ENCODE measurements at regions not wholly inside any gene's neighbourhood (a gene's known extent, or its start where the extent isn't known, plus 50 kb on each side); places are given as distances from the start of the nearest gene placed in this dataset.
A peak's percentile ranks its signal among the peaks of the same experiment; 100 is the strongest.

DNA sequence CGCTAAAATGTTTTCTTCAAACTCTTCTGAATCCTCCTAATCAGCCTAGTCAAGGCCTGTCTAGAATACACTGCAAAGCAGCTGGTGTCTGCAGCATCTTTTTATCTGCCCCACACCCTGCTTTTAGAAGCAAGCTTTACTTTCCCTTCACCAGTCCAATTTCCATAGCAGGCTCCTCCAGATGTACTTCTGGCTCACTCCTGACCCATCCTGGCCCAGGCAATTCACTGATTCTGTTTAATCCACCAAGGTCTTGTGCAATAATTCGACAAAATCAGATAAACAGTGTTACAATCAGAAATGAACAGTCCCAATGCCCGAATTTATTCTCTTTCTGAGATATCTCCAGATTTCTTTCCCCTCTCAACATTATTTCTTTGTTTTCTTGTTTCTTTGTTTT is 415.2 kb upstream of the SGCG start (continued):
- TF ChIP-seq, protein P1, sequence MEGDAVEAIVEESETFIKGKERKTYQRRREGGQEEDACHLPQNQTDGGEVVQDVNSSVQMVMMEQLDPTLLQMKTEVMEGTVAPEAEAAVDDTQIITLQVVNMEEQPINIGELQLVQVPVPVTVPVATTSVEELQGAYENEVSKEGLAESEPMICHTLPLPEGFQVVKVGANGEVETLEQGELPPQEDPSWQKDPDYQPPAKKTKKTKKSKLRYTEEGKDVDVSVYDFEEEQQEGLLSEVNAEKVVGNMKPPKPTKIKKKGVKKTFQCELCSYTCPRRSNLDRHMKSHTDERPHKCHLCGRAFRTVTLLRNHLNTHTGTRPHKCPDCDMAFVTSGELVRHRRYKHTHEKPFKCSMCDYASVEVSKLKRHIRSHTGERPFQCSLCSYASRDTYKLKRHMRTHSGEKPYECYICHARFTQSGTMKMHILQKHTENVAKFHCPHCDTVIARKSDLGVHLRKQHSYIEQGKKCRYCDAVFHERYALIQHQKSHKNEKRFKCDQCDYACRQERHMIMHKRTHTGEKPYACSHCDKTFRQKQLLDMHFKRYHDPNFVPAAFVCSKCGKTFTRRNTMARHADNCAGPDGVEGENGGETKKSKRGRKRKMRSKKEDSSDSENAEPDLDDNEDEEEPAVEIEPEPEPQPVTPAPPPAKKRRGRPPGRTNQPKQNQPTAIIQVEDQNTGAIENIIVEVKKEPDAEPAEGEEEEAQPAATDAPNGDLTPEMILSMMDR (conservative IDR thresholded peaks at IDR 0.05; ENCODE audit: low read depth in 2 of 2): no peak
- TF ChIP-seq STAT1 (IDR thresholded peaks at IDR 0.05; ENCODE audit: unreplicated experiment) (no peak), CREB1 (CRISPR knock-in tag; IDR thresholded peaks at IDR 0.05; ENCODE audit: low read depth) (no peak)

DNA sequence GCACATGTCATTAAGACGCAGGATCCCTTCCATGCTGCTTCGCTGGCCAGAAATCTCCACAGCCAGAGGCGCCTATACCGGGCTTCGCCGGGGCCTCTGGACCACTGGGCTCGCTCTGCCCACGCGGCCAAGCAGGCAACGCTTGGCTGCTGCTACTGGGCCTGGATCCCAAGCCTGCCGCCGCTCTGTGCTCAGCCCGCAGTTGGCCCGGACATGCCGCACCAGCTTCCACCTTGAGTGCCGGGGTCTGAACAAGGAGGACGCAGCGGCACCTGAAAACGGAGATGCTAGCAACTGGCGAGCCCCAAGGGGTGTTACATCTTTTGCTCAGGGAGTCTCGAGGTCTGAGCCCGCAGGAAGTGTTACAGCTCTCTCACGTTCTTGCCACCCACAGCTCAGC is 409.9 kb upstream of the SGCG start:
- no peak for DNase-seq (ENCODE audit: low spot score)
- no peaks in the 10 kb centered on the region for H3K79me2 ChIP-seq (replicated peaks; ENCODE audit: insufficient read depth)
- TF ChIP-seq STAT1 (IDR thresholded peaks at IDR 0.05; ENCODE audit: unreplicated experiment): no peak
- TF ChIP-seq JUNB (IDR thresholded peaks at IDR 0.05; ENCODE audit: unreplicated experiment): no peak
- no peak for TF ChIP-seq CREB1 (CRISPR knock-in tag; IDR thresholded peaks at IDR 0.05; ENCODE audit: low read depth)
- TF ChIP-seq, protein P1 (conservative IDR thresholded peaks at IDR 0.05; ENCODE audit: low read depth in 2 of 2): no peak
- TF ChIP-seq EZH2 (IDR thresholded peaks at IDR 0.05; ENCODE audit: low read depth, unreplicated experiment): no peak
- TF ChIP-seq, protein P2, sequence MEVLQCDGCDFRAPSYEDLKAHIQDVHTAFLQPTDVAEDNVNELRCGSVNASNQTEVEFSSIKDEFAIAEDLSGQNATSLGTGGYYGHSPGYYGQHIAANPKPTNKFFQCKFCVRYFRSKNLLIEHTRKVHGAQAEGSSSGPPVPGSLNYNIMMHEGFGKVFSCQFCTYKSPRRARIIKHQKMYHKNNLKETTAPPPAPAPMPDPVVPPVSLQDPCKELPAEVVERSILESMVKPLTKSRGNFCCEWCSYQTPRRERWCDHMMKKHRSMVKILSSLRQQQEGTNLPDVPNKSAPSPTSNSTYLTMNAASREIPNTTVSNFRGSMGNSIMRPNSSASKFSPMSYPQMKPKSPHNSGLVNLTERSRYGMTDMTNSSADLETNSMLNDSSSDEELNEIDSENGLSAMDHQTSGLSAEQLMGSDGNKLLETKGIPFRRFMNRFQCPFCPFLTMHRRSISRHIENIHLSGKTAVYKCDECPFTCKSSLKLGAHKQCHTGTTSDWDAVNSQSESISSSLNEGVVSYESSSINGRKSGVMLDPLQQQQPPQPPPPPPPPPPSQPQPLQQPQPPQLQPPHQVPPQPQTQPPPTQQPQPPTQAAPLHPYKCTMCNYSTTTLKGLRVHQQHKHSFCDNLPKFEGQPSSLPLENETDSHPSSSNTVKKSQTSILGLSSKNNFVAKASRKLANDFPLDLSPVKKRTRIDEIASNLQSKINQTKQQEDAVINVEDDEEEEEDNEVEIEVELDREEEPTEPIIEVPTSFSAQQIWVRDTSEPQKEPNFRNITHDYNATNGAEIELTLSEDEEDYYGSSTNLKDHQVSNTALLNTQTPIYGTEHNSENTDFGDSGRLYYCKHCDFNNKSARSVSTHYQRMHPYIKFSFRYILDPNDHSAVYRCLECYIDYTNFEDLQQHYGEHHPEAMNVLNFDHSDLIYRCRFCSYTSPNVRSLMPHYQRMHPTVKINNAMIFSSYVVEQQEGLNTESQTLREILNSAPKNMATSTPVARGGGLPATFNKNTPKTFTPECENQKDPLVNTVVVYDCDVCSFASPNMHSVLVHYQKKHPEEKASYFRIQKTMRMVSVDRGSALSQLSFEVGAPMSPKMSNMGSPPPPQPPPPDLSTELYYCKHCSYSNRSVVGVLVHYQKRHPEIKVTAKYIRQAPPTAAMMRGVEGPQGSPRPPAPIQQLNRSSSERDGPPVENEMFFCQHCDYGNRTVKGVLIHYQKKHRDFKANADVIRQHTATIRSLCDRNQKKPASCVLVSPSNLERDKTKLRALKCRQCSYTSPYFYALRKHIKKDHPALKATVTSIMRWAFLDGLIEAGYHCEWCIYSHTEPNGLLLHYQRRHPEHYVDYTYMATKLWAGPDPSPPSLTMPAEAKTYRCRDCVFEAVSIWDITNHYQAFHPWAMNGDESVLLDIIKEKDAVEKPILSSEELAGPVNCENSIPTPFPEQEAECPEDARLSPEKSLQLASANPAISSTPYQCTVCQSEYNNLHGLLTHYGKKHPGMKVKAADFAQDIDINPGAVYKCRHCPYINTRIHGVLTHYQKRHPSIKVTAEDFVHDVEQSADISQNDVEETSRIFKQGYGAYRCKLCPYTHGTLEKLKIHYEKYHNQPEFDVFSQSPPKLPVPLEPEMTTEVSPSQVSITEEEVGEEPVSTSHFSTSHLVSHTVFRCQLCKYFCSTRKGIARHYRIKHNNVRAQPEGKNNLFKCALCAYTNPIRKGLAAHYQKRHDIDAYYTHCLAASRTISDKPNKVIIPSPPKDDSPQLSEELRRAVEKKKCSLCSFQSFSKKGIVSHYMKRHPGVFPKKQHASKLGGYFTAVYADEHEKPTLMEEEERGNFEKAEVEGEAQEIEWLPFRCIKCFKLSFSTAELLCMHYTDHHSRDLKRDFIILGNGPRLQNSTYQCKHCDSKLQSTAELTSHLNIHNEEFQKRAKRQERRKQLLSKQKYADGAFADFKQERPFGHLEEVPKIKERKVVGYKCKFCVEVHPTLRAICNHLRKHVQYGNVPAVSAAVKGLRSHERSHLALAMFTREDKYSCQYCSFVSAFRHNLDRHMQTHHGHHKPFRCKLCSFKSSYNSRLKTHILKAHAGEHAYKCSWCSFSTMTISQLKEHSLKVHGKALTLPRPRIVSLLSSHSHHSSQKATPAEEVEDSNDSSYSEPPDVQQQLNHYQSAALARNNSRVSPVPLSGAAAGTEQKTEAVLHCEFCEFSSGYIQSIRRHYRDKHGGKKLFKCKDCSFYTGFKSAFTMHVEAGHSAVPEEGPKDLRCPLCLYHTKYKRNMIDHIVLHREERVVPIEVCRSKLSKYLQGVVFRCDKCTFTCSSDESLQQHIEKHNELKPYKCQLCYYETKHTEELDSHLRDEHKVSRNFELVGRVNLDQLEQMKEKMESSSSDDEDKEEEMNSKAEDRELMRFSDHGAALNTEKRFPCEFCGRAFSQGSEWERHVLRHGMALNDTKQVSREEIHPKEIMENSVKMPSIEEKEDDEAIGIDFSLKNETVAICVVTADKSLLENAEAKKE (CRISPR knock-in tag; IDR thresholded peaks at IDR 0.05): no peak
- TF ChIP-seq, protein P3, sequence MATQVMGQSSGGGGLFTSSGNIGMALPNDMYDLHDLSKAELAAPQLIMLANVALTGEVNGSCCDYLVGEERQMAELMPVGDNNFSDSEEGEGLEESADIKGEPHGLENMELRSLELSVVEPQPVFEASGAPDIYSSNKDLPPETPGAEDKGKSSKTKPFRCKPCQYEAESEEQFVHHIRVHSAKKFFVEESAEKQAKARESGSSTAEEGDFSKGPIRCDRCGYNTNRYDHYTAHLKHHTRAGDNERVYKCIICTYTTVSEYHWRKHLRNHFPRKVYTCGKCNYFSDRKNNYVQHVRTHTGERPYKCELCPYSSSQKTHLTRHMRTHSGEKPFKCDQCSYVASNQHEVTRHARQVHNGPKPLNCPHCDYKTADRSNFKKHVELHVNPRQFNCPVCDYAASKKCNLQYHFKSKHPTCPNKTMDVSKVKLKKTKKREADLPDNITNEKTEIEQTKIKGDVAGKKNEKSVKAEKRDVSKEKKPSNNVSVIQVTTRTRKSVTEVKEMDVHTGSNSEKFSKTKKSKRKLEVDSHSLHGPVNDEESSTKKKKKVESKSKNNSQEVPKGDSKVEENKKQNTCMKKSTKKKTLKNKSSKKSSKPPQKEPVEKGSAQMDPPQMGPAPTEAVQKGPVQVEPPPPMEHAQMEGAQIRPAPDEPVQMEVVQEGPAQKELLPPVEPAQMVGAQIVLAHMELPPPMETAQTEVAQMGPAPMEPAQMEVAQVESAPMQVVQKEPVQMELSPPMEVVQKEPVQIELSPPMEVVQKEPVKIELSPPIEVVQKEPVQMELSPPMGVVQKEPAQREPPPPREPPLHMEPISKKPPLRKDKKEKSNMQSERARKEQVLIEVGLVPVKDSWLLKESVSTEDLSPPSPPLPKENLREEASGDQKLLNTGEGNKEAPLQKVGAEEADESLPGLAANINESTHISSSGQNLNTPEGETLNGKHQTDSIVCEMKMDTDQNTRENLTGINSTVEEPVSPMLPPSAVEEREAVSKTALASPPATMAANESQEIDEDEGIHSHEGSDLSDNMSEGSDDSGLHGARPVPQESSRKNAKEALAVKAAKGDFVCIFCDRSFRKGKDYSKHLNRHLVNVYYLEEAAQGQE (IDR thresholded peaks at IDR 0.05; ENCODE audit: unreplicated experiment): no peak
- TF ChIP-seq NANOG (IDR thresholded peaks at IDR 0.05; ENCODE audit: borderline replicate concordance): no peak
- no peak for TF ChIP-seq ZNF331 (CRISPR knock-in tag; IDR thresholded peaks at IDR 0.05; ENCODE audit: low read depth)
- no peak for TF ChIP-seq EZH2phosphoT487 (IDR thresholded peaks at IDR 0.05; ENCODE audit: unreplicated experiment)
- no peak for TF ChIP-seq ZNF114 (CRISPR knock-in tag; IDR thresholded peaks at IDR 0.05)
- TF ChIP-seq POLR2AphosphoS5 (IDR thresholded peaks at IDR 0.05; ENCODE audit: low read depth): no peak
- peak overlapping the region; percentile 67 for H2AFZ ChIP-seq
- H3K27me3 ChIP-seq (ENCODE audit: insufficient read depth): no peaks in the 10 kb centered on the region
- no peak overlapping the region for H3K4me3 ChIP-seq
- Mint-ChIP-seq H3K27me3 (ENCODE audit: insufficient read depth, low read depth, poor library complexity) (peaks cover under 1% of the 10 kb centered on the region), H3K4me3 (no peak overlapping the region), H3K36me3 (ENCODE audit: low read depth) (no peaks in the 10 kb centered on the region), H3K27ac (no peak overlapping the region), H3K4me1 (no peaks in the 10 kb centered on the region), H3K9me3 (no peaks in the 10 kb centered on the region)
- no peaks in the 10 kb centered on the region for H3F3A ChIP-seq (replicated peaks; ENCODE audit: low read depth)
- no peak overlapping the region for H3K27ac ChIP-seq (ENCODE audit: low read depth)
- no peaks in the 10 kb centered on the region for H3K9me2 ChIP-seq (ENCODE audit: insufficient read depth)
- H3K4me2 ChIP-seq: no peak overlapping the region
- no peaks in the 10 kb centered on the region for H4K20me1 ChIP-seq (replicated peaks; ENCODE audit: insufficient read depth)
- H3K4me1 ChIP-seq (ENCODE audit: insufficient read depth): no peaks in the 10 kb centered on the region
- no peak for ATAC-seq
- no peaks in the 10 kb centered on the region for H3K36me3 ChIP-seq (ENCODE audit: insufficient read depth)

Data from GM23338 (cell line).